OCI-LY3 (cell line): ENCODE measurements at regions not wholly inside any gene's neighbourhood (a gene's known extent, or its start where the extent isn't known, plus 50 kb on each side); places are given as distances from the start of the nearest gene placed in this dataset.

ENCODE experiments used
- H2AFZ ChIP-seq: fragments of 200-600, 300-600 bp; shearing (Covaris generic); 2 replicates; pipeline ENCODE4 v1.6.0; 2014; ENCODE audit warnings: antibody characterized with exemption, low read depth, low read length
- H3K27ac ChIP-seq: fragments of 200-600, 300-600 bp; sonication (generic); 2 replicates; pipeline ENCODE4 v1.5.1; 2014; ENCODE audit warnings: mild to moderate bottlenecking, low read length, moderate library complexity, mixed read lengths
- H3K27me3 ChIP-seq: fragments of 200-600, 300-600 bp; sonication (generic); 2 replicates; pipeline ENCODE4 v1.6.1; 2014; ENCODE audit warnings: low read depth, low read length, mixed read lengths
- H3K36me3 ChIP-seq: fragments of 200-600, 300-600 bp; sonication (generic); replicated peaks from 2 replicates; pipeline ENCODE3; 2014; ENCODE audit warnings: low read depth, low read length, mixed read lengths
- H3K4me1 ChIP-seq: fragments of 300-600, 200-600 bp; sonication (generic); 2 replicates; pipeline ENCODE4 v1.6.1; 2014; ENCODE audit warnings: low read length, mixed read lengths
- H3K4me2 ChIP-seq: fragments of 200-600, 300-600 bp; sonication (generic); 2 replicates; pipeline ENCODE4 v1.6.1; 2014; ENCODE audit warnings: low read length, mixed read lengths
- H3K4me3 ChIP-seq: fragments of 300-600, 200-600 bp; sonication (generic); 2 replicates; pipeline ENCODE4 v1.5.1; 2014; ENCODE audit warnings: antibody characterized with exemption, mild to moderate bottlenecking, low read length, moderate library complexity
- H3K79me2 ChIP-seq: fragments of 300-600, 200-600 bp; shearing (Covaris generic); 2 replicates; pipeline ENCODE4 v1.6.1; 2014; ENCODE audit warnings: mild to moderate bottlenecking, low read length, mixed read lengths
- H3K9ac ChIP-seq: fragments of 300-600, 200-600 bp; shearing (Covaris generic); 2 replicates; pipeline ENCODE4 v1.6.0; 2014; ENCODE audit warnings: mild to moderate bottlenecking, low read length, moderate library complexity
- H3K9me3 ChIP-seq: fragments of 200-600, 300-600 bp; shearing (Covaris generic); 2 replicates; pipeline ENCODE4 v1.6.1; 2014; ENCODE audit warnings: low read length, mixed read lengths; ENCODE audit not compliant: insufficient read depth
- H4K20me1 ChIP-seq: fragments of 200-600, 300-600 bp; sonication (generic); 2 replicates; pipeline ENCODE4 v1.6.1; 2016; ENCODE audit warnings: low read length, mixed read lengths; ENCODE audit not compliant: insufficient read depth
- CTCF ChIP-seq: fragments of 200-600, 300-600 bp; sonication (generic); IDR thresholded peaks from 2 replicates; pipeline ENCODE4 v1.5.1; 2014; ENCODE audit warnings: antibody characterized with exemption, low read length, low read depth
- EZH2phosphoT487 ChIP-seq: fragments of 200-600 bp; shearing (Covaris generic); IDR thresholded peaks from 2 replicates; pipeline ENCODE4 v1.6.1; 2018; ENCODE audit warnings: antibody characterized with exemption, mixed run types, low read depth

- Histone ChIP-seq H3K4me2 (no peak overlapping the region), H2AFZ (no peak overlapping the region), H4K20me1 (no peaks in the 10 kb centered on the region), H3K36me3 (no peaks in the 10 kb centered on the region), H3K4me1 (no peaks in the 10 kb centered on the region), H3K9ac (no peak overlapping the region), H3K27ac (no peak overlapping the region), H3K9me3 (no peaks in the 10 kb centered on the region), H3K4me3 (no peak overlapping the region), H3K79me2 (no peaks in the 10 kb centered on the region), H3K27me3 (no peaks in the 10 kb centered on the region)
- TF ChIP-seq EZH2phosphoT487: no peak
- TF ChIP-seq CTCF: no peak
Observed at GRCh38 chr2:146844226-146844990, 1000.4 kb upstream of the ACVR2A start.

- H3K27ac ChIP-seq: no peak overlapping the region
- H4K20me1 ChIP-seq: no peaks in the 10 kb centered on the region
- no peaks in the 10 kb centered on the region for H3K4me1 ChIP-seq
- H3K9ac ChIP-seq: no peak overlapping the region
- no peak overlapping the region for H2AFZ ChIP-seq
- H3K79me2 ChIP-seq: no peaks in the 10 kb centered on the region
- no peaks in the 10 kb centered on the region for H3K36me3 ChIP-seq
- H3K4me2 ChIP-seq: no peak overlapping the region
- H3K27me3 ChIP-seq: no peaks in the 10 kb centered on the region
- H3K9me3 ChIP-seq: no peaks in the 10 kb centered on the region
- H3K4me3 ChIP-seq: no peak overlapping the region
- TF ChIP-seq CTCF (no peak), EZH2phosphoT487 (no peak)
Observed at GRCh38 chr2:146837857-146838256, 1007.0 kb upstream of the ACVR2A start.

DNA sequence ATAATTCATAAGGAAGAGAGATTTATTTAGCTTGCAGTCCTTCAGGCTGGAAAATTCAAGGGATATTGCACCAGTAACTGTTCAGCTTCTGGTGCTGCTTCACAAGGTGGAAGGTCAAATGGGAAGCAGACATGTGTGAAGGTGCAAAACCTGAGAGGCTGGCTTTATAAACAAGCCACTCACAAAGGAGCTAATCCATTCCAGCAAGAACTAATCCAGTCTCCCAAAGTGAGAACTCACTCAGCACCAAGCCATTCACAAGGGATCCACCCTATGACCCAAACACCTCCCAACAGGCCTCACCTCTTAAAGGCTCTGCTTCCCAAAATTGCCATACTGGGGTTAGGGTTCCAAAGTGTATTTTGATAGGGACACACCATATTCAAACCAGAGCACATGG lies 1018.4 kb upstream of the ACVR2A start:
- no peak overlapping the region for H3K4me2 ChIP-seq
- peaks cover 4% of the 10 kb centered on the region; the same call in 1 of the 2 replicates for H3K4me1 ChIP-seq
- H4K20me1 ChIP-seq: no peaks in the 10 kb centered on the region
- no peak for TF ChIP-seq CTCF
- no peak for TF ChIP-seq EZH2phosphoT487
- H3K79me2 ChIP-seq: no peaks in the 10 kb centered on the region
- no peaks in the 10 kb centered on the region for H3K9me3 ChIP-seq
- no peaks in the 10 kb centered on the region for H3K36me3 ChIP-seq
- H3K27me3 ChIP-seq: no peaks in the 10 kb centered on the region
- H2AFZ ChIP-seq: no peak overlapping the region
- no peak overlapping the region for H3K9ac ChIP-seq
- H3K4me3 ChIP-seq: no peak overlapping the region
- H3K27ac ChIP-seq: no peak overlapping the region

- no peak overlapping the region for H3K4me2 ChIP-seq
- no peak overlapping the region for H3K27ac ChIP-seq
- no peaks in the 10 kb centered on the region for H3K27me3 ChIP-seq
- H3K79me2 ChIP-seq: no peaks in the 10 kb centered on the region
- no peaks in the 10 kb centered on the region for H3K9me3 ChIP-seq
- TF ChIP-seq CTCF: no peak
- TF ChIP-seq EZH2phosphoT487: no peak
- no peak overlapping the region for H3K4me3 ChIP-seq
- H2AFZ ChIP-seq: no peak overlapping the region
- no peaks in the 10 kb centered on the region for H4K20me1 ChIP-seq
- no peak overlapping the region for H3K9ac ChIP-seq
- peaks cover 11% of the 10 kb centered on the region for H3K4me1 ChIP-seq
- H3K36me3 ChIP-seq: no peaks in the 10 kb centered on the region
Observed at GRCh38 chr2:146821836-146822316, 1023.0 kb upstream of the ACVR2A start.
